GM12878 (cell line): ENCODE measurements at regions not wholly inside any gene's neighbourhood (a gene's known extent, or its start where the extent isn't known, plus 50 kb on each side); places are given as distances from the start of the nearest gene placed in this dataset.

Experiments used
- ATAC-seq: fragments of 200-7000 bp; cut with Tn5 transposase; 3 replicates; pipeline ENCODE4 v1.9.1; 2020; ENCODE audit warnings: mild to moderate bottlenecking, moderate library complexity
- BruUV-seq: library from RNA; stranded (reverse); fragments of 400-500 nt; replicated peaks from 2 replicates; lab custom pipeline; 2021; lab: Mats Ljungman, UMichigan
- CTCF ChIA-PET: fragments of 300-600 bp; sonication (Branson Sonifier 250); formaldehyde crosslinking; extraction: SDS; loops from one replicate; lab custom pipeline; 2021; ENCODE audit warnings: inconsistent platforms; lab: Yijun Ruan, JAX
- POLR2A ChIA-PET: fragments of 350-600 bp; formaldehyde crosslinking; extraction: SDS; loops from one replicate; lab custom pipeline; 2021; ENCODE audit warnings: inconsistent platforms; lab: Charles Lee
- RAD21 ChIA-PET: fragments of 300-600 bp; sonication (Branson Sonifier 250); formaldehyde crosslinking; loops from one replicate; lab custom pipeline; 2023; ENCODE audit warnings: antibody characterized with exemption; ENCODE audit not compliant: unreplicated experiment; lab: Charles Lee
- SMC1A ChIA-PET: fragments of 300-600 bp; sonication (Branson Sonifier 250); formaldehyde crosslinking; loops from one replicate; lab custom pipeline; 2023; ENCODE audit not compliant: unreplicated experiment, uncharacterized antibody; lab: Charles Lee
- DNase-seq: peaks from one replicate; pipeline ENCODE4 v3.0.0-alpha.2; 2011; ENCODE audit warnings: low read depth, low spot score
- FAIRE-seq: peaks from 3 replicates; lab custom pipeline; 2011; peaks lifted over from hg19 to GRCh38; lab: Jason Lieb, UNC
- H2AFZ ChIP-seq: 2 replicates; pipeline ENCODE4 v1.6.0; 2011; ENCODE audit warnings: low read depth, low read length, control low read depth; ENCODE audit not compliant: control insufficient read depth
- H3K27ac ChIP-seq: 2 replicates; pipeline ENCODE4 v1.5.1; 2011; ENCODE audit warnings: control low read depth; ENCODE audit not compliant: control insufficient read depth, insufficient read depth
- H3K27me3 ChIP-seq, 2 experiments: replicated peaks in 1 of 2; 2 replicates each; pipeline versions ENCODE4 v1.6.0 to v1.6.1; 2011; ENCODE audit warnings: low read length in 1 of 2; ENCODE audit not compliant: control insufficient read depth in 2 of 2, insufficient read depth in 2 of 2
- H3K36me3 ChIP-seq, 2 experiments: 2 replicates each; pipeline ENCODE4 v1.5.1; 2011; ENCODE audit warnings: low read length in 1 of 2; ENCODE audit not compliant: control insufficient read depth in 2 of 2, insufficient read depth in 2 of 2
- H3K4me1 ChIP-seq: 2 replicates; pipeline ENCODE4 v1.6.1; 2011; ENCODE audit warnings: mild to moderate bottlenecking, low read length, moderate library complexity, mixed read lengths; ENCODE audit not compliant: control insufficient read depth, insufficient read depth
- H3K4me2 ChIP-seq: 2 replicates; pipeline ENCODE4 v1.6.0; 2011; ENCODE audit warnings: control low read depth; ENCODE audit not compliant: control insufficient read depth, insufficient read depth
- H3K4me3 ChIP-seq: fragments of 200-600 bp; sonication (generic); 2 replicates; pipeline ENCODE4 v1.5.1; 2016
- H3K79me2 ChIP-seq: 2 replicates; pipeline ENCODE4 v1.6.0; 2011; ENCODE audit warnings: low read length; ENCODE audit not compliant: control insufficient read depth, insufficient read depth
- H3K9ac ChIP-seq: 2 replicates; pipeline ENCODE4 v1.8.0; 2011; ENCODE audit warnings: low read length, control low read depth, mixed read lengths; ENCODE audit not compliant: control insufficient read depth, insufficient read depth
- H3K9me3 ChIP-seq: replicated peaks from 3 replicates; pipeline ENCODE4 v1.5.1; 2011; ENCODE audit warnings: mild to moderate bottlenecking, low read length; ENCODE audit not compliant: control insufficient read depth, insufficient read depth
- H4K20me1 ChIP-seq: 2 replicates; pipeline ENCODE4 v1.6.0; 2011; ENCODE audit not compliant: control insufficient read depth, insufficient read depth
- BACH1 ChIP-seq: fragments of 450-650 bp; IDR thresholded peaks from 2 replicates; pipeline ENCODE4 v1.6.1; 2017; ENCODE audit warnings: mild to moderate bottlenecking, borderline replicate concordance
- CBX5 ChIP-seq: sonication (generic); IDR thresholded peaks from 2 replicates; pipeline ENCODE4 v1.6.1; 2016; ENCODE audit warnings: low read depth, moderate library complexity, mild to moderate bottlenecking, inconsistent platforms
- CEBPB ChIP-seq, 2 experiments: fragments of 150-350 bp in 1 of 2; IDR thresholded peaks; 2 replicates each; pipeline ENCODE4 v1.6.1; 2012 to 2014; ENCODE audit warnings: low read depth in 2 of 2, low read length in 2 of 2, borderline replicate concordance in 1 of 2, inconsistent platforms in 1 of 2
- HSF1 ChIP-seq: fragments of 150-350 bp; IDR thresholded peaks from 2 replicates; pipeline ENCODE4 v1.6.1; 2014; ENCODE audit warnings: mild to moderate bottlenecking, low read depth, low read length
- IRF3 ChIP-seq: fragments of 450-650 bp; IDR thresholded peaks from 2 replicates; pipeline ENCODE4 v1.6.1; 2014; ENCODE audit warnings: mild to moderate bottlenecking
- IRF5 ChIP-seq: fragments of 450-650 bp; IDR thresholded peaks from 2 replicates; pipeline ENCODE4 v1.6.1; 2017; ENCODE audit warnings: borderline replicate concordance
- KAT2A ChIP-seq: conservative IDR thresholded peaks from 2 replicates; pipeline ENCODE4 v1.6.1; 2011; ENCODE audit warnings: low read depth, low read length; ENCODE audit not compliant: control insufficient read depth
- MLLT1 ChIP-seq: fragments of 450-650 bp; IDR thresholded peaks from 2 replicates; pipeline ENCODE4 v1.6.1; 2016; ENCODE audit warnings: mild to moderate bottlenecking
- MTA3 ChIP-seq: IDR thresholded peaks from 2 replicates; pipeline ENCODE4 v1.6.1; 2012; ENCODE audit warnings: low read length, inconsistent platforms, borderline replicate concordance
- NFXL1 ChIP-seq: fragments of 450-650 bp; IDR thresholded peaks from 2 replicates; pipeline ENCODE4 v1.6.1; 2017; ENCODE audit warnings: antibody characterized with exemption, mild to moderate bottlenecking, borderline replicate concordance
- PBX3 ChIP-seq: IDR thresholded peaks from 2 replicates; pipeline ENCODE4 v1.6.1; 2011; ENCODE audit warnings: mild to moderate bottlenecking, low read depth, low read length, moderate library complexity; ENCODE audit not compliant: insufficient replicate concordance
- PKNOX1 ChIP-seq: fragments of 450-650 bp; IDR thresholded peaks from 2 replicates; pipeline ENCODE4 v1.6.1; 2016; ENCODE audit warnings: mild to moderate bottlenecking
- RAD51 ChIP-seq: fragments of 450-650 bp; IDR thresholded peaks from 2 replicates; pipeline ENCODE4 v1.6.1; 2016; ENCODE audit warnings: moderate library complexity, mild to moderate bottlenecking, inconsistent platforms
- ZNF24 ChIP-seq: fragments of 450-650 bp; IDR thresholded peaks from 2 replicates; pipeline ENCODE4 v1.6.1; 2017; ENCODE audit warnings: antibody characterized with exemption, mild to moderate bottlenecking
- WGBS: methylation state at CpG from one replicate; pipeline ENCODE4 v1.1.6; 2016; ENCODE audit warnings: low lambda C conversion rate; ENCODE audit not compliant: insufficient replicate concordance, insufficient coverage; ENCODE audit errors: missing lambda C conversion rate; 5-methylcytosine and 5-hydroxymethylcytosine counted together
- in situ Hi-C: fragments of 300-500 bp; cut with MboI; formaldehyde crosslinking; loops from 9 replicates; pipeline ENCODE4 v1.14.3; 2018; ENCODE audit warnings: mixed read lengths
- intact Hi-C: fragments of 100-400 bp; cut with micrococcal nuclease; formaldehyde crosslinking; loops from one replicate; pipeline ENCODE4 v1.14.2; 2022; ENCODE audit not compliant: unreplicated experiment

GRCh38 chr13:48770372-48770771 lies 116.6 kb downstream of the CYSLTR2 start:
- Histone ChIP-seq H3K27ac (no peak overlapping the region), H3K4me1 (no peaks in the 10 kb centered on the region), H3K9me3 (no peaks in the 10 kb centered on the region; the same call in 2 of the 3 replicates), H4K20me1 (no peaks in the 10 kb centered on the region), H3K79me2 (no peaks in the 10 kb centered on the region), H3K4me2 (no peak overlapping the region), H3K36me3 (no peaks in the 10 kb centered on the region), H3K4me3 (no peak overlapping the region), H3K27me3 (no peaks in the 10 kb centered on the region; a peak in 2 of 4 replicates), H3K9ac (no peak overlapping the region), H2AFZ (no peak overlapping the region)
- TF ChIP-seq BACH1 (no peak), PBX3 (no peak), ZNF24 (no peak), MTA3 (no peak), IRF3 (no peak), NFXL1 (no peak), KAT2A (no peak), HSF1 (no peak), CEBPB (IDR thresholded peaks at IDR 0.05; ENCODE audit: borderline replicate concordance in 1 of 2, low read depth in 2 of 2, low read length in 2 of 2) (no peak), IRF5 (no peak), PKNOX1 (no peak), MLLT1 (no peak), CBX5 (no peak), RAD51 (no peak)
- ChIA-PET RAD21 (interaction anchor here (0.8 to 2.4 kb wide), 6 partner anchors 12 to 438 kb away, joined by 3 to 13 read pairs (median 4); no protein-coding TSS in a partner anchor), SMC1A (interaction anchor here (0.8 to 4.8 kb wide), 5 partner anchors 20 to 438 kb away, joined by 3 to 46 read pairs (median 5); no protein-coding TSS in a partner anchor), POLR2A (interaction anchor here (0.7 kb wide), 1 partner anchor 58 kb away, joined by 10 read pairs; no protein-coding TSS in a partner anchor), CTCF (interaction anchor here (0.8 to 8.5 kb wide), 8 partner anchors 12 to 436 kb away, joined by 3 to 98 read pairs (median 16); no protein-coding TSS in a partner anchor)
- DNase-seq = no peak
- BruUV-seq = no TSS peak
- intact Hi-C loops (no loop called here), in situ Hi-C loops (loop anchor here (5.0 kb wide), 2 partner anchors 173 to 643 kb away; no protein-coding TSS in a partner anchor)
- 4% methylated on average over 1 of the region's 1 CpG for WGBS
- FAIRE-seq = no peak
- no peak for ATAC-seq
